ENCODE measurements at regions not wholly inside any gene's neighbourhood (a gene's known extent, or its start where the extent isn't known, plus 50 kb on each side); places are given as distances from the start of the nearest gene placed in this dataset.

GRCh38 chr12:20134652-20135051, 233.7 kb upstream of the PDE3A start (continued):
- TF ChIP-seq, protein P1, sequence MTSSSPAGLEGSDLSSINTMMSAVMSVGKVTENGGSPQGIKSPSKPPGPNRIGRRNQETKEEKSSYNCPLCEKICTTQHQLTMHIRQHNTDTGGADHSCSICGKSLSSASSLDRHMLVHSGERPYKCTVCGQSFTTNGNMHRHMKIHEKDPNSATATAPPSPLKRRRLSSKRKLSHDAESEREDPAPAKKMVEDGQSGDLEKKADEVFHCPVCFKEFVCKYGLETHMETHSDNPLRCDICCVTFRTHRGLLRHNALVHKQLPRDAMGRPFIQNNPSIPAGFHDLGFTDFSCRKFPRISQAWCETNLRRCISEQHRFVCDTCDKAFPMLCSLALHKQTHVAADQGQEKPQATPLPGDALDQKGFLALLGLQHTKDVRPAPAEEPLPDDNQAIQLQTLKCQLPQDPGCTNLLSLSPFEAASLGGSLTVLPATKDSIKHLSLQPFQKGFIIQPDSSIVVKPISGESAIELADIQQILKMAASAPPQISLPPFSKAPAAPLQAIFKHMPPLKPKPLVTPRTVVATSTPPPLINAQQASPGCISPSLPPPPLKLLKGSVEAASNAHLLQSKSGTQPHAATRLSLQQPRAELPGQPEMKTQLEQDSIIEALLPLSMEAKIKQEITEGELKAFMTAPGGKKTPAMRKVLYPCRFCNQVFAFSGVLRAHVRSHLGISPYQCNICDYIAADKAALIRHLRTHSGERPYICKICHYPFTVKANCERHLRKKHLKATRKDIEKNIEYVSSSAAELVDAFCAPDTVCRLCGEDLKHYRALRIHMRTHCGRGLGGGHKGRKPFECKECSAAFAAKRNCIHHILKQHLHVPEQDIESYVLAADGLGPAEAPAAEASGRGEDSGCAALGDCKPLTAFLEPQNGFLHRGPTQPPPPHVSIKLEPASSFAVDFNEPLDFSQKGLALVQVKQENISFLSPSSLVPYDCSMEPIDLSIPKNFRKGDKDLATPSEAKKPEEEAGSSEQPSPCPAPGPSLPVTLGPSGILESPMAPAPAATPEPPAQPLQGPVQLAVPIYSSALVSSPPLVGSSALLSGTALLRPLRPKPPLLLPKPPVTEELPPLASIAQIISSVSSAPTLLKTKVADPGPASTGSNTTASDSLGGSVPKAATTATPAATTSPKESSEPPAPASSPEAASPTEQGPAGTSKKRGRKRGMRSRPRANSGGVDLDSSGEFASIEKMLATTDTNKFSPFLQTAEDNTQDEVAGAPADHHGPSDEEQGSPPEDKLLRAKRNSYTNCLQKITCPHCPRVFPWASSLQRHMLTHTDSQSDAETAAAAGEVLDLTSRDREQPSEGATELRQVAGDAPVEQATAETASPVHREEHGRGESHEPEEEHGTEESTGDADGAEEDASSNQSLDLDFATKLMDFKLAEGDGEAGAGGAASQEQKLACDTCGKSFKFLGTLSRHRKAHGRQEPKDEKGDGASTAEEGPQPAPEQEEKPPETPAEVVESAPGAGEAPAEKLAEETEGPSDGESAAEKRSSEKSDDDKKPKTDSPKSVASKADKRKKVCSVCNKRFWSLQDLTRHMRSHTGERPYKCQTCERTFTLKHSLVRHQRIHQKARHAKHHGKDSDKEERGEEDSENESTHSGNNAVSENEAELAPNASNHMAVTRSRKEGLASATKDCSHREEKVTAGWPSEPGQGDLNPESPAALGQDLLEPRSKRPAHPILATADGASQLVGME (CRISPR knock-in tag; IDR thresholded peaks at IDR 0.05): no peak
- no peak for TF ChIP-seq FOXP1 (CRISPR knock-in tag; IDR thresholded peaks at IDR 0.05)
- no peak for TF ChIP-seq PRPF4 (IDR thresholded peaks at IDR 0.05; ENCODE audit: insufficient read depth, low read depth, low read length, poor library complexity, severe bottlenecking)

DNA sequence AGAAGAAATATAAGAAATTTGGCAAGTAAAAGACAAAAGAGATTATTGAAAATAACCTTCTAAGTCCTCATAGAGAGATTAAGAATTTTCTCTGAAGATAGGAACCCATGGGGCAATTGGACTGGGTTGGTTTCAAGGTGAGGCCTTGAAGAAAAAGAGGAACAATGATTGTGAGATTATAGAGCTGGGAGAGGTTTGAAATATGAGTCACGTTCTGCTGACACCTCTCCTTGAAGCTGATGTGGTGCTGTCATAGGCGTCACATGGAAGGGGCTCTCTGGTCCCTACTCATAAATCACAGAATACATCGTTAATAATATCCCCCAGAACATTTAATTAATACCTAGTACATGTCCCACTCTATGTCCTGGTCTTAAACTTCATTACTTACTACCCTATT, 227.6 kb upstream of the PDE3A start:
- ATAC-seq (no peak), DNase-seq (ENCODE audit: extremely low read depth in 1 of 4, low spot score in 3 of 4) (no peak), FAIRE-seq (no peak)
- no peaks in the 10 kb centered on the region for H3K9me1 ChIP-seq (ENCODE audit: control insufficient read depth, insufficient read depth, low read length)
- no peak for TF ChIP-seq POLR2B (IDR thresholded peaks at IDR 0.05; ENCODE audit: low read depth, partially characterized antibody)
- no peak for TF ChIP-seq NR2C1 (IDR thresholded peaks at IDR 0.05)
- no peak for TF ChIP-seq NR2C1 (tag; IDR thresholded peaks at IDR 0.05)
- no peak for TF ChIP-seq ETV6 (IDR thresholded peaks at IDR 0.05; ENCODE audit: borderline replicate concordance in 1 of 2, low read depth in 2 of 2, low read length in 1 of 2)
- TF ChIP-seq ETV6 (CRISPR knock-in tag; IDR thresholded peaks at IDR 0.05; ENCODE audit: borderline replicate concordance): no peak
- TF ChIP-seq TFAM (CRISPR knock-in tag; conservative IDR thresholded peaks at IDR 0.05): no peak
- TF ChIP-seq THRA (IDR thresholded peaks at IDR 0.05): no peak
- intact Hi-C loops (cut with micrococcal nuclease): no loop called here
- H3K9me3 ChIP-seq (replicated peaks; ENCODE audit: control insufficient read depth, insufficient read depth, low read depth, low read length): no peaks in the 10 kb centered on the region
- POLR2A ChIA-PET: no interaction called here
- H3K27me3 ChIP-seq (ENCODE audit: control insufficient read depth in 2 of 2, insufficient read depth in 2 of 2, low read length in 2 of 2): no peaks in the 10 kb centered on the region
- 0% methylated on average over 3 of the region's 3 CpGs for WGBS (ENCODE audit: insufficient coverage, low coverage, missing lambda C conversion rate)
- no peaks in the 10 kb centered on the region for H3K79me2 ChIP-seq (ENCODE audit: control insufficient read depth, insufficient read depth, low read length)
- no peaks in the 10 kb centered on the region for H4K20me1 ChIP-seq (replicated peaks; ENCODE audit: control insufficient read depth, insufficient read depth, low read length)
- no peak overlapping the region for H3K9ac ChIP-seq (ENCODE audit: insufficient read depth in 1 of 2, low read depth in 2 of 2, low read length in 2 of 2)
- H3K4me2 ChIP-seq (ENCODE audit: insufficient read depth, low read length): no peak overlapping the region
- H3K27ac ChIP-seq (ENCODE audit: extremely low read depth, low read depth, low read length): no peak overlapping the region
- no TSS peak for BruUV-seq (replicated peaks)
- H2AFZ ChIP-seq (ENCODE audit: low read depth, low read length): no peak overlapping the region
- CTCF ChIA-PET (ENCODE audit: low intra/inter-chr PET ratio): no interaction called here
- no peaks in the 10 kb centered on the region for H3K4me1 ChIP-seq (replicated peaks in 1 of 2; ENCODE audit: control insufficient read depth in 2 of 2, insufficient read depth in 2 of 2, low read length in 2 of 2)
- in situ Hi-C loops (cut with MboI): no loop called here
- H3K36me3 ChIP-seq (ENCODE audit: control insufficient read depth, insufficient read depth, low read length): no peaks in the 10 kb centered on the region
- no peak overlapping the region for H3K4me3 ChIP-seq

Measured in K562 (cell line).